Transverse colon (tissue), 3 donors: ENCODE measurements at regions not wholly inside any gene's neighbourhood (a gene's known extent, or its start where the extent isn't known, plus 50 kb on each side); places are given as distances from the start of the nearest gene placed in this dataset.

Experiments
- POLR2A ChIP-seq: fragments of 450-650 bp; IDR thresholded peaks from one replicate; pipeline ENCODE4 v1.6.1; 2016; ENCODE audit warnings: antibody characterized with exemption, mild to moderate bottlenecking, moderate library complexity
- TF ChIP-seq, protein P1 (sequence below), 5 experiments: fragments of 200-600 bp in 3 of 5; fragments of 450-650 bp in 2 of 5; sonication (generic) in 3 of 5; IDR thresholded peaks; 1 replicate in 2 of 5; 2 replicates in 3 of 5; pipeline ENCODE4 v1.5.1; 2016 to 2017; ENCODE audit warnings: antibody characterized with exemption in 5 of 5, inconsistent platforms in 3 of 5, mild to moderate bottlenecking in 2 of 5, moderate library complexity in 1 of 5

DNA sequence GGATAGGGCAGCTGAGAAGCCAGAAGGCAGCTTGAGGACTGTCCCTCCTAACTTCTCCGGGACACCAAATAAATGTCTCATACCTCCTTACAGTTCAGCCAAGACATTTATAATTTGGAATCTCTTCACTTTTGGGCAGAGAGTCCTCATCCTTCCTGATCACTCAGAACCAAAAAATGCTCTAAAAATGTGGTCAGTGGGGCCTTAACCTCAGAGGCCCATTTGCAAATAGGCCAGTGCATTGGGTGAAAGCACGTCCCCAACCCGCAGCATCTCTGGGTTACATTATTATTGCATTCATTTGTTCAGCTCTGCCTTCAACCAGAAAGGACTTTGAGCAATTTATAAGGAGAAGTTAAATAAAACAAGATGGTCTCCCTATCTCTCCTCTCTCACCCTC, 112.4 kb upstream of the IRX3 start:
- TF ChIP-seq, protein P1, sequence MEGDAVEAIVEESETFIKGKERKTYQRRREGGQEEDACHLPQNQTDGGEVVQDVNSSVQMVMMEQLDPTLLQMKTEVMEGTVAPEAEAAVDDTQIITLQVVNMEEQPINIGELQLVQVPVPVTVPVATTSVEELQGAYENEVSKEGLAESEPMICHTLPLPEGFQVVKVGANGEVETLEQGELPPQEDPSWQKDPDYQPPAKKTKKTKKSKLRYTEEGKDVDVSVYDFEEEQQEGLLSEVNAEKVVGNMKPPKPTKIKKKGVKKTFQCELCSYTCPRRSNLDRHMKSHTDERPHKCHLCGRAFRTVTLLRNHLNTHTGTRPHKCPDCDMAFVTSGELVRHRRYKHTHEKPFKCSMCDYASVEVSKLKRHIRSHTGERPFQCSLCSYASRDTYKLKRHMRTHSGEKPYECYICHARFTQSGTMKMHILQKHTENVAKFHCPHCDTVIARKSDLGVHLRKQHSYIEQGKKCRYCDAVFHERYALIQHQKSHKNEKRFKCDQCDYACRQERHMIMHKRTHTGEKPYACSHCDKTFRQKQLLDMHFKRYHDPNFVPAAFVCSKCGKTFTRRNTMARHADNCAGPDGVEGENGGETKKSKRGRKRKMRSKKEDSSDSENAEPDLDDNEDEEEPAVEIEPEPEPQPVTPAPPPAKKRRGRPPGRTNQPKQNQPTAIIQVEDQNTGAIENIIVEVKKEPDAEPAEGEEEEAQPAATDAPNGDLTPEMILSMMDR (IDR thresholded peaks at IDR 0.05), result no peak
- TF ChIP-seq POLR2A, result no peak
